HL-60 (cell line): ENCODE measurements at regions not wholly inside any gene's neighbourhood (a gene's known extent, or its start where the extent isn't known, plus 50 kb on each side); places are given as distances from the start of the nearest gene placed in this dataset.

ENCODE experiments used
- CTCF ChIP-seq: IDR thresholded peaks from one replicate; pipeline ENCODE4 v1.5.1; 2011; ENCODE audit warnings: low read length, control low read depth, inconsistent platforms; ENCODE audit not compliant: insufficient read depth
- GABPA ChIP-seq: IDR thresholded peaks from 2 replicates; pipeline ENCODE4 v1.6.1; 2012; ENCODE audit warnings: low read depth
- REST ChIP-seq: IDR thresholded peaks from 2 replicates; pipeline ENCODE4 v1.6.1; 2012; ENCODE audit warnings: low read depth; ENCODE audit not compliant: insufficient replicate concordance
- SPI1 ChIP-seq: IDR thresholded peaks from 2 replicates; pipeline ENCODE4 v1.6.1; 2012; ENCODE audit warnings: low read depth, mild to moderate bottlenecking, borderline replicate concordance

- TF ChIP-seq SPI1 (no peak), CTCF (no peak), REST (no peak), GABPA (no peak)
Measured at GRCh38 chrX:140866446-140866845, 135.9 kb upstream of the SPANXB1 start.
